ENCODE measurements at regions not wholly inside any gene's neighbourhood (a gene's known extent, or its start where the extent isn't known, plus 50 kb on each side); places are given as distances from the start of the nearest gene placed in this dataset.
A peak's percentile ranks its signal among the peaks of the same experiment; 100 is the strongest.

DNA sequence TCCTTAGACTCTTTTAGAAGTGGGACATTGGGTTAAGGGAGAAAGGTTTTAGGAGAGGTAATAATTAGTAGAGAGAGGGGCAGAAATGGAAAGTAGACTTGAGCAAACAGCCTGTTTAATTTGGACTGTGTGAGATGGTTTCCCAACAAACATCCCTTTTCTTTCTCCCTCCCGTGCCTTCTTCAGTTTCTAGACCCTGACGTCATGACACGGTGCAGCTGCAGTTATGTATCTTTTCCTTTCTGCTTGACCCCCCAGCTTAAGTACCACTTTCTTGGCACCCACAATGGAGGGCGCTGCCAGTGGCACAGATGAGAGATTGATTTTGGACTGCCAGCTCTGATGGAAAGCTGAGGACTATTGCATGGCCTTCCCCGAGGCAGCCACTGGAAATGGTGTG is 86.9 kb upstream of the FAM136A start:
- Histone ChIP-seq H3K36me3 (replicated peaks in 1 of 2; ENCODE audit: insufficient read depth in 1 of 2, low read depth in 2 of 2) (no peaks in the 10 kb centered on the region), H3K27me3 (no peaks in the 10 kb centered on the region), H3K9me3 (no peaks in the 10 kb centered on the region), H3K4me1 (no peaks in the 10 kb centered on the region), H3K4me3 (no peak overlapping the region), H3K27ac (no peak overlapping the region)
- DNase-seq (no peak), ATAC-seq (no peak)
- TF ChIP-seq POLR2A (IDR thresholded peaks at IDR 0.05) = no peak
- TF ChIP-seq, protein P1, sequence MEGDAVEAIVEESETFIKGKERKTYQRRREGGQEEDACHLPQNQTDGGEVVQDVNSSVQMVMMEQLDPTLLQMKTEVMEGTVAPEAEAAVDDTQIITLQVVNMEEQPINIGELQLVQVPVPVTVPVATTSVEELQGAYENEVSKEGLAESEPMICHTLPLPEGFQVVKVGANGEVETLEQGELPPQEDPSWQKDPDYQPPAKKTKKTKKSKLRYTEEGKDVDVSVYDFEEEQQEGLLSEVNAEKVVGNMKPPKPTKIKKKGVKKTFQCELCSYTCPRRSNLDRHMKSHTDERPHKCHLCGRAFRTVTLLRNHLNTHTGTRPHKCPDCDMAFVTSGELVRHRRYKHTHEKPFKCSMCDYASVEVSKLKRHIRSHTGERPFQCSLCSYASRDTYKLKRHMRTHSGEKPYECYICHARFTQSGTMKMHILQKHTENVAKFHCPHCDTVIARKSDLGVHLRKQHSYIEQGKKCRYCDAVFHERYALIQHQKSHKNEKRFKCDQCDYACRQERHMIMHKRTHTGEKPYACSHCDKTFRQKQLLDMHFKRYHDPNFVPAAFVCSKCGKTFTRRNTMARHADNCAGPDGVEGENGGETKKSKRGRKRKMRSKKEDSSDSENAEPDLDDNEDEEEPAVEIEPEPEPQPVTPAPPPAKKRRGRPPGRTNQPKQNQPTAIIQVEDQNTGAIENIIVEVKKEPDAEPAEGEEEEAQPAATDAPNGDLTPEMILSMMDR (IDR thresholded peaks at IDR 0.05) = no peak
- intact Hi-C loops (cut with DNase I) = no loop called here
- 74 to 86% methylated on average over 5 of the region's 5 CpGs for WGBS, 2 donors

DNA sequence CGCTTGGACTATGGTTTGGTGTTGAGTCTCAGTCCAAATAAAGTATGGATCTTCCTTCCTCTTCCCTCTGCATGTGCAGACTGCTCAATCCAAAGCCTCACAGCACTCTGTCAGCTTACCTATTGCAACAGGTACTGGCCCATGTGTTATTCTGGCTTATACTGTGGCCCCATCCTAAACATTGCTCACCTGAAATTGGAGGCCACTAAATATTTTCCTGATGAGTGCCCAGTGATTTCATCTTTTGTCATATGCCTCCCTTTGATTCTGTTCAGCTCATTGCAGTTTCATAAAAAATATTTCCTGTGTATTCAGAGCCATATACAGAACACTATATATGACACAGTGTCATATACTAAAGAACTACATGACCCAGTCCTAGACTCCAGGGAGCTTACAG is 86.3 kb upstream of the FAM136A start:
- H3K27me3 ChIP-seq = no peaks in the 10 kb centered on the region

DNA sequence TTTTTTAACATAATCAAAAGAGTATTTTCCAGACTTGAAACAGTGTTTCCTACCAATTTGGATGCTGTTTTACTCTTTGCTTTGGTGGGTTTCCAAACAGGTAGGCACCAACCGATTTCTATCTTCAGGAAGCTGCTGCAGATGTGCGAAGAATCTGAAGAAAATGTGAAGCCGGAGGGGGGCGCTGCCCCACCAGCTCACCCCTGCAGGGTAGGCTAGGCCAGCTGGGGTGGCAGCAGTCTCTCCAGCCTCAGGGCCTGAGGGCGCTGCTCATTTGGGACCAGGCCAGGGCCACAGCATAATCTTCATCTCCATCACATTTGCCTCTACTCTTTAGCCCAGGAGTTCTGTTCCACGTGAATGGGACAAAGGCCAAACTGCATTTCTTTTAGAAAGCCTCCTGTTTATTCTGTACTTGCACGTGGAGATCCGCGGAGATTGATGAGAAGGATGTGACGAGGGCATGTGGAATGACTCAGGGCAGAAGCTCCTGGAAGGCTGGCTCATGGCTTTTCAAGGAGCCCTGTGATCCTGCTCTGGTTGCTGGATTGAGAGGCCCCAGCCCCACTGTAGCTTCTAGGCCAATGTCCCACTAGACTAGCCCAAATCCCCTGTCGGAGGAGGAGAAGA is 84.2 kb upstream of the FAM136A start:
- Histone ChIP-seq H3K9me3 (no peaks in the 10 kb centered on the region), H3K27me3 (no peaks in the 10 kb centered on the region), H3K4me1 (no peaks in the 10 kb centered on the region), H3K36me3 (replicated peaks in 1 of 2; ENCODE audit: insufficient read depth in 1 of 2, low read depth in 2 of 2) (no peaks in the 10 kb centered on the region), H3K27ac (no peak overlapping the region), H3K4me3 (no peak overlapping the region)
- DNase-seq (peak in 1 of 4 donors; percentile 8), ATAC-seq (no peak)
- intact Hi-C loops (cut with DNase I) = no loop called here
- no peak for TF ChIP-seq POLR2A (IDR thresholded peaks at IDR 0.05)
- TF ChIP-seq, protein P1 (IDR thresholded peaks at IDR 0.05) = no peak
- 66 to 74% methylated on average over 11 of the region's 11 CpGs for WGBS, 2 donors

More for the DNA sequence above, 86.3 kb upstream of the FAM136A start:
- Histone ChIP-seq H3K9me3 (no peaks in the 10 kb centered on the region), H3K36me3 (replicated peaks in 1 of 2; ENCODE audit: insufficient read depth in 1 of 2, low read depth in 2 of 2) (no peaks in the 10 kb centered on the region), H3K27ac (no peak overlapping the region), H3K4me1 (no peaks in the 10 kb centered on the region), H3K4me3 (no peak overlapping the region)
- intact Hi-C loops (cut with DNase I) = no loop called here
- TF ChIP-seq, protein P1 (IDR thresholded peaks at IDR 0.05) = no peak
- TF ChIP-seq POLR2A (IDR thresholded peaks at IDR 0.05) = no peak
- ATAC-seq (no peak), DNase-seq (no peak)
- WGBS, 2 donors = 94 to 100% methylated on average over 1 of the region's 1 CpG

DNA sequence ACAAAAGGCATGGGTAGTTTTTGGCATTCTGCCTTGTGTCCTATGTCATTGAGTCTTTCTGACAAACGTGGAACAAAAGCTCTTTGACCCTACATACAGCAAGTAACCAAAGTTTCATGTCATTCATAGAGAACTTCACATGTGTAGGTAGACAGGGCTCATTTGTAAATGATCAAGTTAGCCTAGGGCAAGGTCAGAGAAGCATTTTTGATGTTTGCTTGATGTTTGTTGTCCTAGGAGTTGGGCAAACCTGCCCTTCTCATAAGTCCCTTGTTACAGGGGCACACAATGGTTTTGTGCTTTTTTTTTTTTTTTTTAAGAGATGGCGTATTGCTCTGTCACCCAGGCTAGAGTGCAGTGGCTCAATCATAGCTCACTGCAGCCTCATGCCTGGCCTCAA is 83.3 kb upstream of the FAM136A start:
- DNase-seq (no peak), ATAC-seq (no peak)
- Histone ChIP-seq H3K27me3 (no peaks in the 10 kb centered on the region), H3K4me3 (no peak overlapping the region), H3K36me3 (replicated peaks in 1 of 2; ENCODE audit: insufficient read depth in 1 of 2, low read depth in 2 of 2) (no peaks in the 10 kb centered on the region), H3K27ac (no peak overlapping the region), H3K4me1 (no peaks in the 10 kb centered on the region), H3K9me3 (no peaks in the 10 kb centered on the region)
- TF ChIP-seq, protein P1 (IDR thresholded peaks at IDR 0.05) = no peak
- no peak for TF ChIP-seq POLR2A (IDR thresholded peaks at IDR 0.05)
- WGBS, 2 donors = 56 to 63% methylated on average over 2 of the region's 2 CpGs
- intact Hi-C loops (cut with DNase I) = no loop called here

DNA sequence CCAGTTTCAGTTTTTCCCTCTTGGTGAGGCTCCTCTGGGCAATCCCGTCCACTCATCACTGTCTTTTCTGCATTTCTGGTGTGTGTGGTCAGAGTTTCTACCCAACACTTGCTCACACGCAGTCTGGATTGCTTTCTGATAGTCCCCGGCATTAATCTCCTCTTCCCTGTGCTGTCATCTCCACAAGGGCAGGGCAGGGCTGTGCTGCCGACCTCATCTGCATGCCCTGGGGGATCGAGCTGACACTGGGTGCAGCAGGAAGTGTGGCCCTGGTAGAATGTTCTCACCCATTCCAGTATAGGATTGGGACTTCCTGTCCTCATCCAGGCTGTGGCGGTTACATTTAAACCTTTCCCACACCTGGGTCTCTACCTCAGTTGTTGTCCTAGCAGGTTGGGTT is 80.0 kb upstream of the FAM136A start:
- Histone ChIP-seq H3K36me3 (replicated peaks in 1 of 2; ENCODE audit: insufficient read depth in 1 of 2, low read depth in 2 of 2) (no peaks in the 10 kb centered on the region), H3K27ac (peak overlapping the region in 1 of 4 donors; percentile 52), H3K4me3 (no peak overlapping the region), H3K9me3 (no peaks in the 10 kb centered on the region), H3K4me1 (no peaks in the 10 kb centered on the region), H3K27me3 (no peaks in the 10 kb centered on the region)
- ATAC-seq (peak; percentile 67), DNase-seq (peak in 2 of 4 donors; percentile 11 to 17)
- TF ChIP-seq POLR2A (IDR thresholded peaks at IDR 0.05) = no peak
- TF ChIP-seq, protein P1 (IDR thresholded peaks at IDR 0.05) = no peak
- intact Hi-C loops (cut with DNase I) = no loop called here
- 39 to 48% methylated on average over 6 of the region's 6 CpGs for WGBS, 2 donors

Data from body of pancreas (tissue), 4 donors.